IPS DF 19.7 (cell line): ENCODE measurements at regions not wholly inside any gene's neighbourhood (a gene's known extent, or its start where the extent isn't known, plus 50 kb on each side); places are given as distances from the start of the nearest gene placed in this dataset.
"Not testable (repeated sequence)": the region's sequence is repeated elsewhere in the genome, so short reads cannot be mapped to it uniquely, and the experiment has no call there.

ENCODE experiments used
- DNase-seq: peaks from one replicate; pipeline ENCODE4 v3.0.0-alpha.2; 2013; ENCODE audit warnings: low read depth, low spot score

DNA sequence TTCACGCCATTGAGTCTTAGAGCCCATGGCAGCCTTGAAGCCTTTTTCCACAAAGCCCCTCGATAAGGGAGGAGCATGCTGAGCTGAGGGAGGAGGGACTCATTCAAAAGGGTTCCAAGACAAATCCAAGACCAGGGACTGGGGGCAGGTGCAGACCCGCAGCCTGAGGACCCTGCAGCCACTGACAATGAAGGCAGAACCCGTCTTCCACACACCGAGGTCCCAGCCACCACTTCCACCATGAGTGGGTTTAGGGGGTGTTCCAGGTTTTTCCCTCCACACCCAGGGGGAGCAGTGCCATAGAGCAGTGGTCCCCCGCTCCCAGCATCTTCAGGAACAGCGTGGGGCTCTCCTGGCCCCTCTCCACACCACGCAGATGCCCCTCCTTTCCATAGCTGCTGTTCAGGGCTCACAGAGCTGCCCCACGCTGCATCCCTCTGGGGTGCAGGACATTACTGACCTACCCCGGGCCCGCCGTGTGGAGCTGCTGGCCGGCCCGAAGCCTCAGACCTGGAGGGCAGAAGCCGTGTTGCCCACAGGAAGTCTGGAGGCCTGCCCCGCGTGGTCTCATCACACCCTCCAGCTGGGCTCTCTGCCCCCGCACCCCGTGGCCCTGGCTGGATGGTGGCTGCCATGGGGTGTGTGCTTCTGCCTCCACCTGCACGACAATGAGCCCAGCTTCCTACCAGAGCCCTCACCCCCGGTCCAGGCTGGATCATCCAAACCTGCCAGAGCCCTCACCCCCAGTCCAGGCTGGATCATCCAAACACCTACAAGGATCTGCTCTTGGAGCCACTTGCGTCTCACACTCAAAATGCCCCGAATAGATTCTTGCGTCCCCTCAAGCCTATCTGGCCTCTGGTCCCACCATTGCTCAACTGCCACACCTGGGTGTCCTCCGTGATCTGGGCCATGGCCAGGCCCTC lies 220.0 kb upstream of the TCERG1L start:
- DNase-seq, result no peak

DNA sequence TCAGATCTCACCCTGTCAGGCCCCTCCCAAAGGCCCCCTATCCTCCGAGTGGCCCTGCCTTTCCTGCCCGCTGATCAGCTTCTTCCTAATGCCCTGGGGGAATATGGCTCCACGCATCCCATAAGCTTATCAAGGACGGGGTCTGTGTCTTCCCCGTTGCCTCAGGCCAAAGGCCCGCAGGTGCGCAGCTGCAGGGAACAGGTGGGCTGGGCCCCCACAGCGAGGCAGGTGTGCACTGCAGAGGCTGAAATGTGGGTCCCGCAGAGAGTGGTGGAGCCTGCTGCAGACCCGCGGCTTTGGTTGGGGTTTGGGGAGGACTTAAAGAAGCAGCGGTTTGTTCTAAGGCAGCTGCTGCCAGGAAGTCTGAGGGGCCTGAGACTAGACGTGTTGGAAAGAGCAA lies 220.8 kb upstream of the TCERG1L start:
- DNase-seq, result no peak

DNA sequence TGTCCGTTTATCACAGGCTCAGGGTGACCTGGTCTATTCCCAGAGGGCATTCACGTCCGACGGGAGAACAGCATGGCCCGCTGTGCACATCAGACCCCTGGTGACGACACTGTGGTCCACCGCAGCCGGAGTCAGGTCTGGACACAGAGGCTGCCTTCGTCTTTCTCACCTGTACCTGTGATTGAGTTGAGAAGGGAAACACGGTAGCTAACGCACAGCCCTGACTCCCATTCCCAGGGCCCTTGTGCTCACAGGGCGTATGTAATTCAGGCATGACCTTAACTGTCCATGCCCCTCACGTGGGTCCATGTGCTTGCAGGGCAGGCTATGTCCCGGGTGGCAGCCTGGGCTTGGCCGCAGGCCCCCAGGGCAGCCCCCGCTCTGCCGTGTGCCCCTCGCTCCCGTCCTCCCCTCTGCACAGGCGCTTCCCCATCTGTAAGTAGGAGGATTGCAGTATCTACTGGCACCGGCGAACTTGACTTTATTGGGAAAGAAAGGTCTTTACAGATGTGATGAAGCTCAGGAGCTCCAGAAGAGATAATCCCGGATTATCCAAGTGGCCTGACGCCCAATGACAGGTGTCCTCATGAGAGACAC lies 221.3 kb upstream of the TCERG1L start:
- DNase-seq, result no peak

DNA sequence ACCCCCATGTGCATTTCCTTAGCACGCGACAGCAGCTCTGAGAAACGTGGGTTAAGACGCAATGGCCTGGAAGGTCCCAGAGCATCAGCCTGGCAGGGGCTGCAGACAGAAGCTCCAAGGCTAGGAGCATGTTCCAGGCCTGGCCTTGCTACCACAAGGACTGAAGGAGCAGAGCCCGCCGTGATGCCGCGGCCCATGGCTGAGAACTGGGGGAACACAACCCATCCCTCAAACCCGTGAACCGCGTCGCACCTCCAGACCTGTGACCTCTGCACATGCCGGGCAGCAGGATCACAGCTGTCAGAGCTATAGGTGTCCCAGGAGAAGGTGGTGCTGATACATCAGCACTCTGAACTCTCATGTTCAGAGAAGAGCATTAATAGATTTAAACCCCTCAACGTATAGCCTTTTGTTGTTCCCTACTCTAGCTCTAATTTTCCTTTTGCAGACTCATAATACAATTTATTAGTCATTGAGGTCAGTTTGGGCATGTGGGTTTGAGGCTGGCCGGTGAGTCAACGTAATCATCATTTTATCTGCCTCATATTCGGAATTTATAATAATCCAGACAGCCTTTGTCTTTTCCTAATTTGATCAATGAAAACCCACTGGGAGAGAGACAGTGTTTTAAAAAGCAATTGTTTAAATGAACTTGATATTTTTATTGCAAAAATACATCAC lies 222.5 kb upstream of the TCERG1L start:
- no peak for DNase-seq

DNA sequence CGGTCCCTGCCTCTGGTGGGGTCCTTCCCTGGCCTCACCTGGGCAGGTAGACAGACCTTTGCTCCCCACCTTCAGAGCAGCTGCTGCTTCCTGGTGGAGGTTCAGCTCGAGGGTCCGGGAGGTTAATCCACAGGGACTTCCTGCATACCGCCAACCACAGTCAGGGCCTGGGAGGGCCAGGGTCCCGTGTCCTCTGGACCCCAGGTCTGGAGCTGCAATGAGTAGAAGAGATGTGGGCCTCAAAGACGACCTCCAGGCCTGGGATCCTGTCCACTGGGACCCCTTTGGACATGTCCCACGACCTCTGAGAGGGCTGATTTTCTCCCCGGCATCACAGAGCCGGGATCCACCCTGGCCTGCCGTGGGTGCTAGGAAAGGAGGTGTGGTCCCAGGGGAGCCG lies 223.3 kb upstream of the TCERG1L start:
- no peak for DNase-seq

DNA sequence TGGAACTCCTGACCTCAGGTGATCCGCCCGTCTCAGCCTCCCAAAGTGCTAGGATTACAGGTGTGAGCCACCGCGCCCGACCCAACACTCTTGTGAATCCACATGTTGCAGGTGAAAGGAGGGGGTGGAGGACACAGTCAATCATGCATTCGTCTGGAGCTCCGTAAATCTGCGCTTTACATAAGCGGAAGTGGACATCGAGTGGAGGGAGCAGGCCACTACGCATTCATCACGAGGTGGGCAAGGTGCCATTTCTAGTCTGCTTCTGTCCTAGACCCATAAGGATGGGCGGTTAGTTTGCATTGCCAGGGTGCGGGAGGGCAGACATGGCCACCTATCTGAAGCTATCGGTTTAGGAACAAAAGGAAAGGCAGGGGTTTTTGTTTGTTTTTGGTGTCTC lies 225.2 kb upstream of the TCERG1L start:
- DNase-seq, result no peak

DNA sequence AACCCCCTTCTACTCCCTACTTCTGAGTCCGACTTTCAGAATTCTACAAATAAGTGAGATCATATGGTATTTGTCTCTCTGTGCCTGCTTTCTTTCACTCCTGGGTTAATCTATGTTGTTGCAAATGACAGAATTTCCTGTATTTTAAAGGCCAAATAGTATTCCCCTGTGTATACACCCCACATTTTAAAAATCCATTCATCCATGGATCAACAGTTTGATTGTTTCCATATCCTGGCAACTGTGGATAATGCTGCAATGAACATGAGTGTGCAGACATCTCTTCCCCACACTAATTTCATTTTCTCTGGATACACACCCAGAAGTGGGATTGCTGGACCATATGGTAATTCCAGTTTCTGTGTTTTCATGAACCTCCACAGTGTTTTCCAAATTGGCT lies 225.8 kb upstream of the TCERG1L start:
- DNase-seq, result no peak

DNA sequence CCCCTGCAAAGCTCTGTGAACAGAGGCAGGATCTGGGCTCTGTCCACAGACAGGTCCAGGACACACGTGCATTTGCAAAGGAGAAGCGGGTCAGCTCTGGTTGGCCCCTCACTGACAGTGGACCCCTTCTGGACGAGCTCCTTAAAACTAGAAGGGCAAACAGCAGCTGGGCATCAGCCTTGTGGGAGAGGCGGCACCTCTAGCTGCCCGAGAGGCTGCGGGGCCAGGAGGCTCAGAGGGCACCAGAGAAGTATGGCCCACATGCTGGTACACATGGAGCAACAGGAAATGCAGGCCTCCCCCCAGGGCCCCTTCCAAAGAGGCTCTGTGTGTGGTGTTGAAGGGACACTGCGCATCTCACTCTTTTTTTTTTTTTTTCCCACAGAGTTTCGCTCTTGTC lies 233.0 kb upstream of the TCERG1L start:
- DNase-seq, result no peak

DNA sequence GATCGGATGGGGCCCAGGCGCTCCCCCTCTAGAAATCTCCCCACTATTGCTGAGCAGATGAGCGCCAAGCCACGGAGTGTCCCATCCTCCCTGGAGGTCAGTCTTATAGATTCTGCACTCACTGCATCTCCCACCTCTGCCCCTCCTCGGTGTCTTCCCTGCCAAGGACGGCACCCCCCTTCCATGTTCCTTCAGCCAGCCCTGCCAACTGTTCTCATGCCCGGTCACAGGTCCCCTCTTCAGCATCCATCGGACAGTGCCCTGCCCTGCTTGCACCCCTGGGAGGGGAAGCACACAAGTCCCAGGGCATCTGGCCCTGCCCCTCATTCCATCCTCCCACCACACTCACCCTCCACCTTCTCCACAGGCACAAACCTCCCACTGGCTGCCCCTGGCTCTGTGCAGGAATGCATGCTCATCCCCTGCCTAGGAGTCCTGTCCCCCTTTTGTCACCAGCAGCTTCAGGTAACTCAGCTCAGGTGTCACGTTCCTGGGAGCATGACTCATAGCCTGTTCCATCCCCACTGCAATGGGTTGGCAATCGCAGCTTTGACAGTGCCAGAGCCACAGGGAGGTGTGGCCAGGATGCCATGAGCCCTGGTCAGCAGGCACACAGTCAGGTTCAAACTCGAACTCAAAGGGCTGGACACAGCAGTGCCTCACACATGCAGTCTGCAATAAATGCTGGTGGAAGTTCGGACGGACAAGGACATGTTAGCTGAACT lies 234.7 kb upstream of the TCERG1L start:
- DNase-seq, result no peak

DNA sequence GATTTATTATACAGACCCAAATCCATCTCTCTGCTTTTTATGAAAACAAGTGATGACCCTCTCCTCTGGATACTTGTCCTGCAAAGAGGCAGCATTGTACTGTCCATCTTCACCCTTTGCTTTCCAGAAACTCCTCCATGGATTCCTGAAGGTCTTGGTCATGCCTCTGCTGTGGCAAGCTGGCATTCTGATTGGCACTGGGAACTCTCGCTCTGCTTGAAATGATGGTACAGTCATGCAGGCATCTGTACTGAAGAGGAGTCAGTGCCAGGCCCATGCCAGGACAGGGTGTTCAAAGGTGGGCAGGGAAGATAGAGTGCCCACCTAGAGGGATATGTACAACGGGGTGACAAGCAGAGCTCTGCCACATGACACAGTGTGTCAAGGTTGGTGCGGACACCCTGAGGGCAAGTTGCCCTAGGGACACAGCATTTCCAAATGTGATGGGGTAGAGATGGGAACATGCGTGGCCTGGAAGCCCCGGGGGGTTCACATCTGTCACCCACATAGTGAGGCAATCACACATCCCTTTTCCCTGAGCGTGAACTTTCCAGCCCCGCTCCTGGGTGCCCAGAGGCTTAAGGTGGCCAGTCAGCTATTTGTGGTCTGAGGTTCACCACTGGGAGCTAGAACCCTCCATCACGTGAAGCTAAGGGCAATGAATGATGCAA lies 235.7 kb upstream of the TCERG1L start:
- no peak for DNase-seq

DNA sequence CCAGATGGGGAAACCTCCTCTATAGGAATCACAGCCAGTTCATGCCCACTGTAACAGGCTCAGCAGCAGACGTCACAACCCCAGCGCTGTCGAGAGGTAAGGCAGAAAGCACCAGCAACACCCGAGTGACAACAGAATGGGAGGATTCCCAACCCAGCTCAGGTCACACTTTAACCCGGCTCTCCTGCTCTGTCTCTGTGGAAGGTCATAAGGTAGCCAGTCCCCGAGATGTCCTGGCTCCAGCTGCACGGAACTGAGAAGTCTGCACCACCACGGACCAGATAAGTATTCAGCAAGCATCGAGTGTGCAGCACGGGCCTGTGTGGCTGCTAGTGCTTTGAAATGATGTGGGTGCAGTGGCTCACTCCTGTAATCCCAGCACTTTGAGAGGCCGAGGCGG lies 236.7 kb upstream of the TCERG1L start:
- DNase-seq, result no peak

DNA sequence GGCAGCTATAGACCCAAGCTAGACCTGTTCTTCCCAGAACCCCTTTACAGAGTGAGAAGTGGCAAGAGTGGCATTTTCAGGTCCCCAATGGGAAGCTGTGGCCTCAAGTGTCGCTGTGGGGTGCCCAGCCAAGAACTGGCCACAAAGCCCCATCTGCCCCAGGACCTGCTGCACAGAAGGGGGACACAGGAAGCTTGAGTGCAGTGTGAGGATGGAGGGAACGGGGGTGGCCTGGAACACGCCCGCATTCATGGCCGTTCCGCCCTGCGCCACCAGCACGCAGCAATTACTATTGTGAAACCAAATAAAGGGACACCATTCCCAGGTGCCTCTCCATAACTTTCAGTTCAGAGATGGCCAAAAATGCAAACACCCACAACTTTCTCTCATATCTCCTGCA lies 237.6 kb upstream of the TCERG1L start:
- DNase-seq, result no peak

DNA sequence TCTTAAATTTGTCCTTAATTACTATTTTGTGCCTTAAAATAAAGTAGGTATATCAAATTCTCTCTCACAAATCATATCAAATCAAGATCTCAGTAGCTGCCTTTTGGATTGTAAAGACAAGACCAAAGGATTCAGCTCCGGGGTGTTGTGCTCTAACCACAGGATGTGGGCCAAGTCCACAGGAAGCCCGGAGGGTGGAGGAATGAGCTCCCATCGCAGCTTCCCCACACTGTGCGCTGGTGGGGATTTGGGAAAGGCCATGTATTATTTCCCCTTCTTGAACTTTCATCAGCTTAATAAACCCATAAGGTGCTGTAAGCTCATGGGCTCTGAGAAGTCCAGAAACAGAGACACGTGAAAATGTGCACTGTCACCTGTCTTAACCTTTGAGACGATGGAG lies 241.6 kb upstream of the TCERG1L start:
- DNase-seq, result no peak

DNA sequence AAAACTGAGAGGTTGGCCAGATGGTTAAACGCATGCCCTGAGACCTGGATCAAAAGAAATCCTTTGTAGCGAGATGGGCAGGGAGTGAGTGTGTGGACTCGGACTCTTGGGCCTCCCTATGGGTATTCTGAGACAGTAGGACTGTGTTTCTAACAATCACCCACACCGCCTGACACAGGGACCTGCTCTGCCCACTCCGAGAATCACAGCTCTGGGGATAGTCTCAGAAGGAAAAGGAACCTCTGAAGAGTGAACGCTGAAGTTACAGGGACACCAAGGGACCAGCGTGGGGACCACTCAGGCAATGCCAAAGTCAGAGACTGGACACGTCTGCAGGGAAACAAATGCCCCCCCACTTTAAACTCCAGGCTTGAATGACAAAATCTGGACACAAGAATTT lies 242.1 kb upstream of the TCERG1L start:
- DNase-seq, result no peak

DNA sequence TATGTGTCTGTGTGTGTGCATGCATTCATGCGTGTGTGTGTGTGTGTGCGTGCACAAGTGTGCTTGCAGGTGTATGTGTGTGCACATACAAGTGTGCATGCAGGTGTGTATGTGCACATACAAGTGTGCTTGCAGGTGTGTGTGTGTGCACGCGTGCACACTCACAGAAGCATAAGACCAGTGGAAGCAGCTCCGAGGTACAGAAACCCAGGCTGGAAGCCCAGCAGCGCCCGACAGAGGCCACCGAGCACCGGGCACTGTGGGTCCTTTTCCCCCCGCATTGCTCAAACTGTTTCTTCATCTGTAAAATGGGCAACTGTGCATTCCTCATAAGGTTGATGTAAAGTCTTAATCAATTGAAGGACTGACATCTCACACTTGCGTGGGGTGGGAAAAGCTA lies 243.3 kb upstream of the TCERG1L start:
- DNase-seq, result no peak

DNA sequence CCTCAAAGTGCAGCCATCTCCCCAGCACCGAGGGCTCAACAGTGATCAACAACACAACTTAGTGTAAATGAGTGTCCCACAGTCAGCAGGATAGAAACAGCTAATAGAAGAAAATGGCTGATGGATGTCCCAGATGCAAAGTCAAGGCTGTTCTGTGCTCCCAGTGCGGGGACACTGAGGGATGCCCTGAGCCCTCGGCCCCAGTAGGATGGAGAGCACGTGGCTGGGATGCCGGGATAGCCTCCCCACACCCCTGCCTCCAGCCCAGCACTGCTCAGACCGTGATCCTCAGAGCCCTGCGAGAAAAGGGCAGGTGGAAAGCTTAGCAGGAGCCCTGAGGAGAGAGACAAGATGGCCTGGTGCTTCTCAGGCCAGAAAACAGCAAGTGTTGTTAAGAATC lies 243.9 kb upstream of the TCERG1L start:
- no peak for DNase-seq

DNA sequence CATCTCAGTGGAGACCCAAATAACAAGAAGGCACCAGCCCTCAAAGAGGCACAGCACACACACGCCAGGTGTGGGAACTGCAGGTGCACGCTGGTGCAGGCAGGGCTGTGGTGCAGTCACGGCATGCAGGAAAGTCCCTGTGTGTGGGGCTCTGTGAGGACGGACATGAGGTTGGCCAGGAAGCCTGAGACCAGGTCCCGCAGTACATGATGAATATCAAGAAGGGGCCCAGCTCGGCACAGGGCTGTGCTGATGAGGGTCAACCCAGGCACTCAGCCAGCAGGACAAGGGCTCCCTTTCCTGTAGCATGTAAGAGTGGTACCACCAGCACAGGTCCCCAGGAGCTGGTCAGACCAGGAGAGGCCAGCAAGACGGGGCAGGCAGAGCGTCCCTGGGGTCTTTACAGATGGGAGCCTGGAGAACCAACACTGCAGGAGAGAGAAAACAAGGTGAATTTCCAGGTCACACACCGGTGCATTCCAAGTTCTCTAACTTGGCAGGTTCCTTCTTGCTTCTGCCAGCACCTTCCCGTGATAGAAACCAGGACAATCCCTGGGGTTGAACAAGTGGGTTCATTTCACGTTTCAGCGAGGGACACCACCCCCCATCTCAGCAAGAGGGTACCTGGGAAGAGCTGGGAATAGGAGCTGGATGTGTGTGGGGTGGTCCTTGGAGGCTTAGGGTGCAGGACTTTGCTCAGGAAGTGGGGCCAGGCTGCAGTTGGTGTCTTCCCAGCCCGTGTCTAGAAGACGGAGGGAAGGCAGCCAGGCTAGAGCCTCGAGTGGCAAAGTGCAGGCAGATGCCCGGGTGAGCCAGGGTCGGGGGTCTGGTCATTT lies 244.8 kb upstream of the TCERG1L start:
- DNase-seq, result no peak

DNA sequence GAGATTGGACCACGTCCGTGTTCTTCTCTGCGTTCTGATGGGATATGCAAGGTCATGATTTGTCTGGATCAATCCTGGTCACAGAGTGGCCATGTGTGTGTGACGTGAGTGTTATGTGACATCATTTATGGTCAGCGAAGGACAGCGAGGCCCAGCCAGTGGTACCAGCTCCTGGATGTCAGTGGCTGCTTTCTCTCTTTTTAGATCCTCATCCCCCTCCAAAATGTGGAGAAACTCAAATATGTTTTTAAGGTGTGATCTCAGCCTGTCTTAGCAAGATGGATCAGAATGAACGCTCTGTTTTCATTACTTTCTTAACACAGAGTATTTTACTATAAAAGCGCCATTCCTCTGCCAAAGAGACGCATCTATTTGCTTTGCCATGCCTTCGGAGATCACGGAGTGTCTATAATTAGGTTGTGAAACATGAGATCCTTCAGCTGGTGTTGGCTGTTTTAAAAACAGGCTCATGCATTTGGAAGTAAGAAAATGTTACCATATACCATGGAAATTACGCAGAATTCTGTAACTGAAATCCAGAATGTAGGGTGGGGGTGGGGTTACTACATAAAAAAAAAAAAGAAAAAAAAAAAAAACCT lies 245.5 kb upstream of the TCERG1L start:
- no peak for DNase-seq

DNA sequence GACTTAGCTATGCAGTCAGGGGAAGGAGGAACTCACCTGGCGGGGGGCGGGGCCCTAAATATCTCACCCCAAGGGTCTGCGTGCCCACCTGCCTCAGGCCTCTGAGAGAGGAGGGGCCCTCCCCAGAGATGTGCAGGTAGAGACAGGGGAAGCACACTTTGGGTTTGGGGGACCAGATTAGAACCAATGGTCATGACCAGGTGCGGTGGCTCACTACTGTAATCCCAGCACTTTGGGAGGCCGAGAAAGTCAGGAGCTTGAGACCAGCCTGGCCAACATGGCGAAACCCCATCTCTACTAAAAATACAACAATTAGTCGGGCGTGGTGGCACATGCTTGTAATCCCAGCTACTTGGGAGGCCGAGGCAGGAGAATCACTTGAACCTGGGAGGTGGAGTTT lies 246.4 kb upstream of the TCERG1L start:
- not testable (repeated sequence) for DNase-seq

DNA sequence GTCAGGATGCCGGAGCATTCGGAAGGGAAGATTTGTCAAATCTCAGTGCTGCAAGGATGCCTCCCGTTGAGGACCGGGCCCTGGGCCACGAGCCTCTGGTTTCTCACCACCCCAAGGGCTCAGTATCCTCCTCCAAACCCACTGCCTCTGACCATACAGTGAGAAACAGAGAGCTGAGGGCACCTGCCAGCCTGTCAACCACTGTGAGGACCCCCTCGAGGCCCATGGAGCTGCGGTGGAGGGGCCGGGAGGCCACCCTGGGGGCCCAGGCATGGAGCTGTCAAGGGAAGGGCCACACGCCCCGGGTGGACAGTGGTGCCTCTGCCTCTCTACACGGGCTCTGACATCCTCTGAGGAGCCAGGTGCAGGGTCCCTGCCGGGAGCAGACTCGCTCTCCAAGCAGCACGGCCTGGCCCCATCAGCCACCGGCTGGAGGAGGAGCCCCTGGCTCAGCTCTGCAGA lies 248.0 kb upstream of the TCERG1L start:
- no peak for DNase-seq
